SK-N-SH (cell line): ENCODE measurements at regions not wholly inside any gene's neighbourhood (a gene's known extent, or its start where the extent isn't known, plus 50 kb on each side); places are given as distances from the start of the nearest gene placed in this dataset.

Source experiments
- EP300 ChIP-seq, 2 experiments: IDR thresholded peaks; 2 replicates each; pipeline versions ENCODE4 v1.4.0 to v1.6.1; 2012; ENCODE audit warnings: borderline replicate concordance in 1 of 2, low read depth in 1 of 2, low read length in 1 of 2
- EZH2phosphoT487 ChIP-seq: fragments of 200-600 bp; sonication (generic); IDR thresholded peaks from 2 replicates; pipeline ENCODE4 v1.6.1; 2017; ENCODE audit warnings: low read depth, mixed run types, mild to moderate bottlenecking, antibody characterized with exemption, moderate library complexity, borderline replicate concordance
- FOXM1 ChIP-seq: IDR thresholded peaks from 2 replicates; pipeline ENCODE4 v1.4.0; 2012; ENCODE audit warnings: low read depth, mild to moderate bottlenecking
- POLR2AphosphoS5 ChIP-seq: IDR thresholded peaks from 2 replicates; pipeline ENCODE4 v1.6.1; 2012; ENCODE audit warnings: low read depth, low read length
- RCOR1 ChIP-seq: fragments of 150-350 bp; IDR thresholded peaks from 2 replicates; pipeline ENCODE4 v1.6.1; 2017; ENCODE audit warnings: antibody characterized with exemption, low read length
- TAF1 ChIP-seq: IDR thresholded peaks from 2 replicates; pipeline ENCODE4 v1.6.1; 2012; ENCODE audit warnings: low read depth, mild to moderate bottlenecking, low read length, moderate library complexity, borderline replicate concordance
- TF ChIP-seq, protein P1 (sequence below): fragments of 200-600 bp; sonication (generic); IDR thresholded peaks from 2 replicates; pipeline ENCODE4 v1.6.1; 2017; ENCODE audit warnings: antibody characterized with exemption, mild to moderate bottlenecking, moderate library complexity
- TF ChIP-seq, protein P2 (sequence below): IDR thresholded peaks from 2 replicates; pipeline ENCODE4 v1.4.0; 2012; ENCODE audit warnings: low read depth, borderline replicate concordance

DNA sequence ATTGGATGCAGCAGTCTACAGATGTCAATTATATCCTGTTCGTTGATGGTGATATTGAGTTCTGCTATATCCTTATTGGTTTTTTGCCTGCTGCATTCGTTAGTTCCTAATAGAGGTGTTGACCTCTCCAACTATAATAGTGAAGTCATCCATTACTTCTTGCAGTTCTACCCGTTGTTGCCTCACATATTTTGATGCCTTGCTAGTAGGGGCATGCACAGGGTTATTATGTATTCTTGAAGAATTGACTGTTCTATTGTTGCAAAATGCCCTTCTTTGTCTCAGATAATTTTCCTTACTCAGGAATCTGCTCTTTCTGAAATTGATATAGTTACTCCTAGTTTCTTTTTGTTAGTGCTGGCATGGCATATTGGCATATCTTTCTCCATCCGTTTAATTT lies 140.1 kb upstream of the INHBA start:
- no peak for TF ChIP-seq TAF1
- TF ChIP-seq, protein P1, sequence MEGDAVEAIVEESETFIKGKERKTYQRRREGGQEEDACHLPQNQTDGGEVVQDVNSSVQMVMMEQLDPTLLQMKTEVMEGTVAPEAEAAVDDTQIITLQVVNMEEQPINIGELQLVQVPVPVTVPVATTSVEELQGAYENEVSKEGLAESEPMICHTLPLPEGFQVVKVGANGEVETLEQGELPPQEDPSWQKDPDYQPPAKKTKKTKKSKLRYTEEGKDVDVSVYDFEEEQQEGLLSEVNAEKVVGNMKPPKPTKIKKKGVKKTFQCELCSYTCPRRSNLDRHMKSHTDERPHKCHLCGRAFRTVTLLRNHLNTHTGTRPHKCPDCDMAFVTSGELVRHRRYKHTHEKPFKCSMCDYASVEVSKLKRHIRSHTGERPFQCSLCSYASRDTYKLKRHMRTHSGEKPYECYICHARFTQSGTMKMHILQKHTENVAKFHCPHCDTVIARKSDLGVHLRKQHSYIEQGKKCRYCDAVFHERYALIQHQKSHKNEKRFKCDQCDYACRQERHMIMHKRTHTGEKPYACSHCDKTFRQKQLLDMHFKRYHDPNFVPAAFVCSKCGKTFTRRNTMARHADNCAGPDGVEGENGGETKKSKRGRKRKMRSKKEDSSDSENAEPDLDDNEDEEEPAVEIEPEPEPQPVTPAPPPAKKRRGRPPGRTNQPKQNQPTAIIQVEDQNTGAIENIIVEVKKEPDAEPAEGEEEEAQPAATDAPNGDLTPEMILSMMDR: no peak
- TF ChIP-seq RCOR1: no peak
- no peak for TF ChIP-seq POLR2AphosphoS5
- TF ChIP-seq EP300 (IDR thresholded peaks at IDR 0.05; ENCODE audit: borderline replicate concordance in 1 of 2, low read depth in 1 of 2, low read length in 1 of 2): no peak
- TF ChIP-seq, protein P2, sequence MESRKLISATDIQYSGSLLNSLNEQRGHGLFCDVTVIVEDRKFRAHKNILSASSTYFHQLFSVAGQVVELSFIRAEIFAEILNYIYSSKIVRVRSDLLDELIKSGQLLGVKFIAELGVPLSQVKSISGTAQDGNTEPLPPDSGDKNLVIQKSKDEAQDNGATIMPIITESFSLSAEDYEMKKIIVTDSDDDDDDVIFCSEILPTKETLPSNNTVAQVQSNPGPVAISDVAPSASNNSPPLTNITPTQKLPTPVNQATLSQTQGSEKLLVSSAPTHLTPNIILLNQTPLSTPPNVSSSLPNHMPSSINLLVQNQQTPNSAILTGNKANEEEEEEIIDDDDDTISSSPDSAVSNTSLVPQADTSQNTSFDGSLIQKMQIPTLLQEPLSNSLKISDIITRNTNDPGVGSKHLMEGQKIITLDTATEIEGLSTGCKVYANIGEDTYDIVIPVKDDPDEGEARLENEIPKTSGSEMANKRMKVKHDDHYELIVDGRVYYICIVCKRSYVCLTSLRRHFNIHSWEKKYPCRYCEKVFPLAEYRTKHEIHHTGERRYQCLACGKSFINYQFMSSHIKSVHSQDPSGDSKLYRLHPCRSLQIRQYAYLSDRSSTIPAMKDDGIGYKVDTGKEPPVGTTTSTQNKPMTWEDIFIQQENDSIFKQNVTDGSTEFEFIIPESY: no peak
- TF ChIP-seq EZH2phosphoT487: no peak
- no peak for TF ChIP-seq FOXM1
